Trophoblast cell (in vitro differentiated cells and primary cell): ENCODE measurements at regions not wholly inside any gene's neighbourhood (a gene's known extent, or its start where the extent isn't known, plus 50 kb on each side); places are given as distances from the start of the nearest gene placed in this dataset.

ENCODE experiments used
- DNase-seq, 2 donors: peaks; one replicate each; pipeline ENCODE4 v3.0.0-alpha.2; 2016
- H2AFZ ChIP-seq: 2 replicates; pipeline ENCODE4 v1.6.1; 2013; ENCODE audit warnings: low read length, moderate library complexity, mild to moderate bottlenecking; ENCODE audit not compliant: insufficient read depth, poor library complexity
- H2AK5ac ChIP-seq: 2 replicates; pipeline ENCODE4 v1.6.1; 2013; ENCODE audit warnings: mild to moderate bottlenecking, low read length
- H2BK120ac ChIP-seq: 2 replicates; pipeline ENCODE4 v1.6.1; 2013; ENCODE audit warnings: low read length, mild to moderate bottlenecking, moderate library complexity; ENCODE audit not compliant: insufficient read depth, poor library complexity
- H2BK12ac ChIP-seq: 2 replicates; pipeline ENCODE4 v1.6.1; 2013; ENCODE audit warnings: mild to moderate bottlenecking, low read length, moderate library complexity
- H2BK5ac ChIP-seq: 2 replicates; pipeline ENCODE4 v1.6.1; 2013; ENCODE audit warnings: low read length, low read depth, moderate library complexity, mild to moderate bottlenecking; ENCODE audit not compliant: poor library complexity
- H3K14ac ChIP-seq: 2 replicates; pipeline ENCODE4 v1.6.1; 2013; ENCODE audit warnings: mild to moderate bottlenecking, low read length
- H3K18ac ChIP-seq: 2 replicates; pipeline ENCODE4 v1.6.1; 2013; ENCODE audit warnings: mild to moderate bottlenecking, low read length
- H3K23ac ChIP-seq: 2 replicates; pipeline ENCODE4 v1.6.1; 2013; ENCODE audit warnings: low read length
- H3K27ac ChIP-seq: 2 replicates; pipeline ENCODE4 v1.5.1; 2013; ENCODE audit warnings: low read depth, mild to moderate bottlenecking, inconsistent platforms, low read length, moderate library complexity
- H3K27me3 ChIP-seq: 2 replicates; pipeline ENCODE4 v1.6.1; 2013; ENCODE audit warnings: inconsistent platforms, mild to moderate bottlenecking, low read length, moderate library complexity; ENCODE audit not compliant: insufficient read depth
- H3K36me3 ChIP-seq, 2 experiments: 1 replicate in 1 of 2; 2 replicates in 1 of 2; pipeline ENCODE4 v1.6.1; 2013; ENCODE audit warnings: low read length in 2 of 2, mild to moderate bottlenecking in 2 of 2, moderate library complexity in 1 of 2; ENCODE audit not compliant: insufficient read depth in 2 of 2, control insufficient read depth in 1 of 2
- H3K4ac ChIP-seq: 2 replicates; pipeline ENCODE4 v1.6.1; 2013; ENCODE audit warnings: low read depth, mild to moderate bottlenecking, low read length, moderate library complexity
- H3K4me1 ChIP-seq, 2 experiments: 1 replicate in 1 of 2; 2 replicates in 1 of 2; pipeline ENCODE4 v1.6.1; 2013; ENCODE audit warnings: low read length in 2 of 2, mild to moderate bottlenecking in 2 of 2, moderate library complexity in 1 of 2; ENCODE audit not compliant: insufficient read depth in 2 of 2, control insufficient read depth in 1 of 2
- H3K4me2 ChIP-seq: 2 replicates; pipeline ENCODE4 v1.6.1; 2013; ENCODE audit warnings: inconsistent platforms, mild to moderate bottlenecking, low read length, moderate library complexity
- H3K4me3 ChIP-seq: 2 replicates; pipeline ENCODE4 v1.5.1; 2013; ENCODE audit warnings: mild to moderate bottlenecking, low read depth, low read length, inconsistent platforms
- H3K79me1 ChIP-seq: one replicate; pipeline ENCODE4 v1.6.1; 2013; ENCODE audit warnings: low read length
- H3K79me2 ChIP-seq: 2 replicates; pipeline ENCODE4 v1.6.1; 2013; ENCODE audit warnings: low read length, mild to moderate bottlenecking; ENCODE audit not compliant: control insufficient read depth, insufficient read depth, poor library complexity
- H3K9ac ChIP-seq: 2 replicates; pipeline ENCODE4 v1.6.1; 2013; ENCODE audit warnings: mild to moderate bottlenecking, low read length
- H3K9me3 ChIP-seq: 2 replicates; pipeline ENCODE4 v1.6.1; 2013; ENCODE audit warnings: low read depth, mild to moderate bottlenecking, control low read depth, inconsistent platforms, low read length; ENCODE audit not compliant: insufficient read depth
- H4K12ac ChIP-seq: 2 replicates; pipeline ENCODE4 v1.6.1; 2013; ENCODE audit warnings: low read depth, mild to moderate bottlenecking, low read length, moderate library complexity
- H4K8ac ChIP-seq: 2 replicates; pipeline ENCODE4 v1.6.1; 2013; ENCODE audit warnings: low read depth, mild to moderate bottlenecking, low read length, moderate library complexity
- H4K91ac ChIP-seq: one replicate; pipeline ENCODE4 v1.6.1; 2013; ENCODE audit warnings: low read depth, mild to moderate bottlenecking, low read length, moderate library complexity
- WGBS: extraction: QIAGEN DNeasy Blood & Tissue Kit; methylation state at CpG from one replicate; pipeline ENCODE4 v1.1.7; 2013; ENCODE audit warnings: missing lambda C conversion rate; ENCODE audit not compliant: insufficient read length, insufficient coverage; ENCODE audit errors: extremely low coverage; 5-methylcytosine and 5-hydroxymethylcytosine counted together

- Histone ChIP-seq H3K79me1 (no peaks in the 10 kb centered on the region), H3K27me3 (no peaks in the 10 kb centered on the region), H3K27ac (no peak overlapping the region), H3K18ac (no peak overlapping the region), H3K4me1 (no peaks in the 10 kb centered on the region), H3K36me3 (no peaks in the 10 kb centered on the region), H4K12ac (no peak overlapping the region), H4K8ac (no peak overlapping the region), H3K9ac (no peak overlapping the region), H3K9me3 (peaks cover 1% of the 10 kb centered on the region), H3K4ac (no peak overlapping the region), H4K91ac (no peak overlapping the region), H3K4me3 (no peak overlapping the region), H3K79me2 (no peaks in the 10 kb centered on the region), H3K4me2 (no peak overlapping the region), H2AFZ (no peak overlapping the region), H3K14ac (no peak overlapping the region), H2AK5ac (no peak overlapping the region), H2BK120ac (no peak overlapping the region), H2BK5ac (no peak overlapping the region), H2BK12ac (no peak overlapping the region), H3K23ac (no peak overlapping the region)
- no peak for DNase-seq
- WGBS, result no CpG with 5 or more reads among the region's 4 CpGs
These were observed 207.6 kb downstream of the TM2D1 start for GRCh38 chr1:61517345-61517744.

- Histone ChIP-seq H3K9ac (no peak overlapping the region), H2BK12ac (no peak overlapping the region), H2BK120ac (no peak overlapping the region), H4K8ac (no peak overlapping the region), H4K12ac (no peak overlapping the region), H2AFZ (no peak overlapping the region), H2BK5ac (no peak overlapping the region), H3K27me3 (no peaks in the 10 kb centered on the region), H3K18ac (no peak overlapping the region), H3K23ac (no peak overlapping the region), H3K27ac (no peak overlapping the region), H2AK5ac (no peak overlapping the region), H3K79me2 (no peaks in the 10 kb centered on the region), H3K4me2 (no peak overlapping the region), H3K79me1 (no peaks in the 10 kb centered on the region), H3K4me3 (no peak overlapping the region), H3K36me3 (no peaks in the 10 kb centered on the region), H3K14ac (no peak overlapping the region), H3K4ac (no peak overlapping the region), H3K4me1 (no peaks in the 10 kb centered on the region), H3K9me3 (peaks cover 3% of the 10 kb centered on the region), H4K91ac (no peak overlapping the region)
- DNase-seq, result no peak
- no CpG with 5 or more reads among the region's 2 CpGs for WGBS
These were observed 209.8 kb downstream of the TM2D1 start for GRCh38 chr1:61515096-61515495.
